IPS DF 19.7 (cell line): ENCODE measurements at regions not wholly inside any gene's neighbourhood (a gene's known extent, or its start where the extent isn't known, plus 50 kb on each side); places are given as distances from the start of the nearest gene placed in this dataset.
"Not testable (repeated sequence)": the region's sequence is repeated elsewhere in the genome, so short reads cannot be mapped to it uniquely, and the experiment has no call there.

ENCODE experiments used
- DNase-seq: peaks from one replicate; pipeline ENCODE4 v3.0.0-alpha.2; 2013; ENCODE audit warnings: low read depth, low spot score

GRCh38 chr20:19026121-19026878 is 186.1 kb upstream of the SLC24A3 start:
- DNase-seq = no peak

GRCh38 chr20:19026901-19027644 is 185.4 kb upstream of the SLC24A3 start:
- DNase-seq = no peak

GRCh38 chr20:19027971-19028370 is 184.5 kb upstream of the SLC24A3 start:
- DNase-seq = no peak

DNA sequence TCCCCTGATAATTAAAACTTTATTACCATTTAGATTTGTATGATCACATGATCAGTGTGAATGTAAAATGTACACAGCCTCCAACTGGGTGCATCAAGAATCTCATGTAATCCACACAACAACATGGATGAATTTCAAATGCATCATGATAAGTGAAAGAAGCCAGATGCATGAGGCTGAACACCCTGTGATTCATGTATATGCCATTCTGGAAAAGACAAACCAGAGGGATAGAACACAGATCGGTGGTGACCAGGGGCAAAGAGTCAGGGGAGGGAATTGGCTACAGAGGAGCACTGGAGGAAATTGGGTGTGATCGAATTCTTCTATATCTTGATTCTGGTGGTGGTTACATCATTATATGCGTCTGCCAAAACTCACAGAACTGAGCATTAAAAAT is 170.7 kb upstream of the SLC24A3 start:
- DNase-seq = no peak

- DNase-seq = no peak
These were observed 167.1 kb upstream of the SLC24A3 start for GRCh38 chr20:19045371-19045770.

- DNase-seq = no peak
These were observed 165.1 kb upstream of the SLC24A3 start for GRCh38 chr20:19047040-19047950.

DNA sequence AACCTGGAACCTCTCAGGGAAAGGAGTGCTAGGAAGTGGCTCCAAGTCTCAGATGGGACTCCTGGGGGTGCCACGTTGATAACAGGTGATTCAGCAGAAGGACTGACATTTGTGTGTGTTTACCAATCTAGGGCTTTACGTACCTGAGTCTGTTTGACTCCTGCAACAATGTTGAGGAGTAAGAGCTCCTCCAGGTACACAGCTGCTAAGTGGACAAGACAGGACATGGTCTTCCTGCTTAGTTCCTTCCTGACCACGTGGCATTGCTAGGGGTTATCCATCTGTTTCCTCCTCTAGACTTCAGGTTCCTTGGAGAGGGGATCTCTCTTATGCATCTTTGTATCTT is 164.5 kb upstream of the SLC24A3 start:
- no peak for DNase-seq

DNA sequence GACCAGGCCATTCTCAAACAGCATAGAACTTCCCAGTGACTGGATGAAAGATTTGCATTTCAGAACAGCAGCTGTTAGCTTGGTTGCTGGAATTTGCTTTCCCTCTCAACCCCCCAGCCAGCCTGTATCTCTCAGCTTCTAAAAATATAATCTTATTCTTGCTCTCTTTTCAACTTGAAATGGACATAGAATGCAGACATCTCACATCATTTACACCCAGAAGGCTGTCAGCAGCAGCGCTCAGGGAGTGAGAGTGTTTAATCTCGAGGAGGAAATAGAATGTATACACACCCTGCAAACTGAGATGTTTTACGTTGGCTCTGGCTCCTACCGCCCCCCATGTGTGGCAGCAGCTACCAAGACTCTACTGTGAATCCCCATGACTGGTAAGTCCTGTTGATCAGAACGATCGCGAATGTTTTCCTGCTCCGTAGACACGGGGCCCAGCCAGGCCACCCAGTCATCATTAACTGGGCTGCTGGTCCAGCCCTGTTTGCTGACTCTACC is 163.4 kb upstream of the SLC24A3 start:
- no peak for DNase-seq

DNA sequence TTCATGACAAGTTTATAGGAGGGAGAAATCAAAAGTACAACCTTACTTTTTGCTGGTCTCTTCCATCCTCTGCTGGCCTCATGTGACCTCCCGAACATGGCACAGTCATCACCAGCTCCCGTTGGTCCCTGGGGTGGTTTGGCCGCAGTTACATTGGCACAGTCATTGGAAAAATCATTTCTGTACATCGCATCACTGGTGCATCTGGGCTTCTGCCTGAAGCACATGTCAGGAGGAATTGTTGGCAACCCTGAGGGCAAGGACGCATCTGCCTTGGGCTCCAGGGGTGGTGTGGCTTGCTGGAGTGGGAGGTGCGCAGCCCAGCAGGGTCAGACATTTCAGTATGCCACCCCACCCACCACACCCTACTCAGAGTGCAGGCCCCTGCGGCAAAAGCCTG is 162.9 kb upstream of the SLC24A3 start:
- no peak for DNase-seq

- DNase-seq = peak; percentile 3
These were observed 155.5 kb upstream of the SLC24A3 start for GRCh38 chr20:19056909-19057308.

- DNase-seq = not testable (repeated sequence)
These were observed 147.7 kb upstream of the SLC24A3 start for GRCh38 chr20:19064788-19065187.

DNA sequence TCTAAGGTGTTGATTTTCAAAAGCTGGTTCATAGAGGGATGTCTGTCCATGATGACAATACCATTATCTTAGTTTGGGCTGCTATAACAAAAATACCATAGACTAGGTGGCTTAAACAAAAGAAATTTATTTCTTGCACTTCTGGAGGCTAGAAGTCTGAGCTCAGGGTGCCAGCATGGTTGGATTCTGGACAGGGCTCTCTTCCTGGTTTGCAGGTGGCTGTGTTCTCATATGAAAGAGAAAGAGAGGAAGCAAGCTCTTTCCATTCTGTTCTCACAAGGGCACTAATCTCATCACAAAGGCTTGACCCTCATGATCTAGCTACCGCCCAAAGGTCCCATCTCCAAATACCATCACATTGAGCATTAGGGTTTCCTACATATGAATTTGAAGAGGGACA is 144.5 kb upstream of the SLC24A3 start:
- no peak for DNase-seq

GRCh38 chr20:19070026-19070425 is 142.4 kb upstream of the SLC24A3 start:
- no peak for DNase-seq

GRCh38 chr20:19070681-19071445 is 141.6 kb upstream of the SLC24A3 start:
- no peak for DNase-seq

- no peak for DNase-seq
These were observed 141.1 kb upstream of the SLC24A3 start for GRCh38 chr20:19071446-19071725.

GRCh38 chr20:19071902-19072498 is 140.4 kb upstream of the SLC24A3 start:
- DNase-seq = no peak

GRCh38 chr20:19072988-19073387 is 139.5 kb upstream of the SLC24A3 start:
- DNase-seq = no peak

- DNase-seq = peak; percentile 25
These were observed 138.7 kb upstream of the SLC24A3 start for GRCh38 chr20:19073584-19074218.

DNA sequence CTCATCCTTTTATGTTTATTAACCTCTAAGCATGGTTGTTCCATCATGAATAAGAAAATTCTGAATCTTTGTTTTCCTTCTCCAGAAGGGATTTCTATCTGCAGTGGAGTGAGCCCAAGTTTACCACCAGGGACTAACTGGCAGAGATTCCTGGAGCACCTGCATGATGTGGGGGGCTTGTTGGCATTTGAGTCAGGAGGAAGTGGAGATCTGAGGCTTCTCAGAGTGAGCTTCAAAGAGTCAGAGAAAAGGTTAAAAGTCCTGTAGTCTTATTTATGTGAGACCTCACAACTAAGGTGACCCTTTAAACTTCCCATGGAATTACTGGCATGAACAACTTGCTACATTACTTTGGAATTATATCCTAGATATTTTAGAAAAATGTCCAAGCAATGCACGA is 138.1 kb upstream of the SLC24A3 start:
- DNase-seq = no peak

- DNase-seq = no peak
These were observed 137.5 kb upstream of the SLC24A3 start for GRCh38 chr20:19074828-19075516.
